H9 (cell line): ENCODE measurements at regions not wholly inside any gene's neighbourhood (a gene's known extent, or its start where the extent isn't known, plus 50 kb on each side); places are given as distances from the start of the nearest gene placed in this dataset.

Experiments
- DNase-seq: peaks from one replicate; pipeline ENCODE4 v3.0.0-alpha.2; 2017
- H2AFZ ChIP-seq: one replicate; pipeline ENCODE4 v1.6.1; 2013; ENCODE audit warnings: mild to moderate bottlenecking, low read length, control low read depth, moderate library complexity
- H2AK5ac ChIP-seq: 2 replicates; pipeline ENCODE4 v1.6.1; 2013; ENCODE audit warnings: low read length, control low read depth, mixed read lengths; ENCODE audit not compliant: insufficient read length
- H2BK120ac ChIP-seq: one replicate; pipeline ENCODE4 v1.6.1; 2013; ENCODE audit warnings: low read depth, mild to moderate bottlenecking, low read length, control low read depth, inconsistent platforms; ENCODE audit not compliant: poor library complexity, severe bottlenecking
- H2BK12ac ChIP-seq: 2 replicates; pipeline ENCODE4 v1.6.1; 2013; ENCODE audit warnings: low read length, control low read depth, mixed read lengths, low read depth; ENCODE audit not compliant: insufficient read length
- H2BK15ac ChIP-seq: 2 replicates; pipeline ENCODE4 v1.6.1; 2013; ENCODE audit warnings: low read depth, low read length, control low read depth
- H2BK20ac ChIP-seq: one replicate; pipeline ENCODE4 v1.6.1; 2013; ENCODE audit warnings: low read depth, mild to moderate bottlenecking, low read length, control low read depth, inconsistent platforms; ENCODE audit not compliant: poor library complexity, severe bottlenecking
- H2BK5ac ChIP-seq: 2 replicates; pipeline ENCODE4 v1.6.1; 2013; ENCODE audit warnings: low read length, control low read depth, mixed read lengths; ENCODE audit not compliant: insufficient read length
- H3K14ac ChIP-seq: 2 replicates; pipeline ENCODE4 v1.6.1; 2013; ENCODE audit warnings: low read length, control low read depth; ENCODE audit not compliant: insufficient read depth
- H3K18ac ChIP-seq: 2 replicates; pipeline ENCODE4 v1.6.1; 2013; ENCODE audit warnings: low read depth, mild to moderate bottlenecking, mixed read lengths, low read length, control low read depth; ENCODE audit not compliant: insufficient read length
- H3K23ac ChIP-seq: 2 replicates; pipeline ENCODE4 v1.6.1; 2013; ENCODE audit warnings: low read length, control low read depth, mixed read lengths, low read depth; ENCODE audit not compliant: insufficient read length
- H3K23me2 ChIP-seq: 2 replicates; pipeline ENCODE4 v1.6.1; 2013; ENCODE audit warnings: low read depth, mild to moderate bottlenecking, mixed read lengths, low read length, control low read depth; ENCODE audit not compliant: insufficient read length, poor library complexity, severe bottlenecking
- H3K27ac ChIP-seq: 2 replicates; pipeline ENCODE4 v1.5.1; 2013; ENCODE audit warnings: low read length, control low read depth, mixed read lengths, low read depth; ENCODE audit not compliant: insufficient read length
- H3K27me3 ChIP-seq: 2 replicates; pipeline ENCODE4 v1.6.1; 2013; ENCODE audit warnings: low read length, control low read depth, inconsistent platforms; ENCODE audit not compliant: insufficient read depth
- H3K4ac ChIP-seq: 2 replicates; pipeline ENCODE4 v1.6.1; 2013; ENCODE audit warnings: low read depth, mild to moderate bottlenecking, control low read depth, inconsistent platforms, low read length, moderate library complexity
- H3K4me1 ChIP-seq: 2 replicates; pipeline ENCODE4 v1.6.1; 2013; ENCODE audit warnings: low read length, control low read depth, inconsistent platforms; ENCODE audit not compliant: insufficient read depth
- H3K4me2 ChIP-seq: 2 replicates; pipeline ENCODE4 v1.6.1; 2013; ENCODE audit warnings: low read length, control low read depth, mixed read lengths; ENCODE audit not compliant: insufficient read length, insufficient read depth
- H3K56ac ChIP-seq: 2 replicates; pipeline ENCODE4 v1.6.1; 2013; ENCODE audit warnings: low read depth, mild to moderate bottlenecking, mixed read lengths, low read length, control low read depth; ENCODE audit not compliant: insufficient read length
- H3K79me1 ChIP-seq: 2 replicates; pipeline ENCODE4 v1.6.1; 2013; ENCODE audit warnings: low read depth, mild to moderate bottlenecking, moderate library complexity, low read length, control low read depth, inconsistent platforms; ENCODE audit not compliant: insufficient read depth, poor library complexity, severe bottlenecking
- H3K79me2 ChIP-seq: 2 replicates; pipeline ENCODE4 v1.6.1; 2013; ENCODE audit warnings: low read length, control low read depth, inconsistent platforms; ENCODE audit not compliant: insufficient read depth
- H3K9ac ChIP-seq: 2 replicates; pipeline ENCODE4 v1.6.1; 2013; ENCODE audit warnings: low read length, control low read depth, mixed read lengths; ENCODE audit not compliant: insufficient read length; ENCODE audit errors: extremely low read depth
- H3K9me3 ChIP-seq: one replicate; pipeline ENCODE4 v1.6.1; 2013; ENCODE audit warnings: low read depth, low read length, inconsistent platforms; ENCODE audit not compliant: control insufficient read depth
- H3T11ph ChIP-seq: one replicate; pipeline ENCODE4 v1.6.1; 2013; ENCODE audit warnings: mild to moderate bottlenecking, low read length, control low read depth, inconsistent platforms
- H4K20me1 ChIP-seq: one replicate; pipeline ENCODE4 v1.6.1; 2013; ENCODE audit not compliant: control insufficient read depth, insufficient read length, insufficient read depth
- H4K5ac ChIP-seq: 2 replicates; pipeline ENCODE4 v1.6.1; 2013; ENCODE audit warnings: low read depth, mild to moderate bottlenecking, mixed read lengths, low read length, control low read depth; ENCODE audit not compliant: insufficient read length
- H4K8ac ChIP-seq: replicated peaks from 2 replicates; pipeline ENCODE4 v1.6.1; 2013; ENCODE audit warnings: low read length, control low read depth, mixed read lengths, low read depth; ENCODE audit not compliant: insufficient read length
- H4K91ac ChIP-seq: 2 replicates; pipeline ENCODE4 v1.6.1; 2013; ENCODE audit warnings: low read depth, mild to moderate bottlenecking, moderate library complexity, mixed read lengths, low read length, control low read depth; ENCODE audit not compliant: insufficient read length
- H3K27ac Mint-ChIP-seq, 3 experiments: 2 replicates in 2 of 3; 3 replicates in 1 of 3; pipeline ENCODE4 v1.8.0; 2020 to 2021; ENCODE audit warnings: mixed read lengths in 3 of 3, mild to moderate bottlenecking in 1 of 3, moderate library complexity in 1 of 3
- H3K27me3 Mint-ChIP-seq: 2 replicates; pipeline ENCODE4 v1.8.0; 2021; ENCODE audit warnings: low read depth, mild to moderate bottlenecking, moderate library complexity, mixed read lengths
- H3K36me3 Mint-ChIP-seq, 3 experiments: 2 replicates in 2 of 3; 3 replicates in 1 of 3; pipeline ENCODE4 v1.8.0; 2020 to 2021; ENCODE audit warnings: low read depth in 3 of 3, mixed read lengths in 3 of 3; ENCODE audit not compliant: insufficient read depth in 1 of 3
- H3K4me1 Mint-ChIP-seq, 2 experiments: 2 replicates each; pipeline ENCODE4 v1.8.0; 2020; ENCODE audit warnings: mixed read lengths in 2 of 2
- H3K4me3 Mint-ChIP-seq, 2 experiments: 2 replicates in 1 of 2; 3 replicates in 1 of 2; pipeline ENCODE4 v1.8.0; 2020 to 2021; ENCODE audit warnings: mild to moderate bottlenecking in 2 of 2, mixed read lengths in 2 of 2, moderate library complexity in 1 of 2
- H3K9me3 Mint-ChIP-seq, 2 experiments: 2 replicates in 1 of 2; 3 replicates in 1 of 2; pipeline ENCODE4 v1.8.0; 2020; ENCODE audit warnings: mild to moderate bottlenecking in 2 of 2, mixed read lengths in 2 of 2, moderate library complexity in 1 of 2
- CTCF ChIP-seq: fragments of 200-600 bp; sonication (generic); conservative IDR thresholded peaks from 3 replicates; pipeline ENCODE4 v1.8.0; 2021; ENCODE audit warnings: antibody characterized with exemption, mild to moderate bottlenecking

GRCh38 chr3:95612611-95613010, 1201.8 kb upstream of the EPHA6 start:
- Histone ChIP-seq H3K23ac (no peak overlapping the region), H3K27me3 (no peaks in the 10 kb centered on the region), H2AK5ac (no peak overlapping the region), H3K4ac (no peak overlapping the region), H3K9me3 (peaks cover 4% of the 10 kb centered on the region), H2BK120ac (no peak overlapping the region), H2BK15ac (no peak overlapping the region), H3K27ac (no peak overlapping the region), H3K4me1 (no peaks in the 10 kb centered on the region), H4K8ac (no peak overlapping the region), H4K20me1 (no peaks in the 10 kb centered on the region), H3T11ph (no peak overlapping the region), H3K18ac (no peak overlapping the region), H4K5ac (no peak overlapping the region), H4K91ac (no peak overlapping the region), H3K9ac (no peak overlapping the region), H3K4me2 (no peak overlapping the region), H3K79me1 (no peaks in the 10 kb centered on the region), H2BK5ac (no peak overlapping the region), H2AFZ (no peak overlapping the region), H3K56ac (no peak overlapping the region), H3K79me2 (no peaks in the 10 kb centered on the region), H2BK20ac (no peak overlapping the region), H3K14ac (no peak overlapping the region), H3K23me2 (no peaks in the 10 kb centered on the region), H2BK12ac (no peak overlapping the region)
- Mint-ChIP-seq H3K4me3 (no peak overlapping the region), H3K27ac (no peak overlapping the region), H3K36me3 (peaks cover 8 to 17% (median 10%) of the 10 kb centered on the region in 3 experiments), H3K27me3 (no peaks in the 10 kb centered on the region), H3K4me1 (no peaks in the 10 kb centered on the region), H3K9me3 (peaks cover 17 to 20% of the 10 kb centered on the region in 2 experiments)
- no peak for DNase-seq
- TF ChIP-seq CTCF: no peak
